ENCODE measurements at regions not wholly inside any gene's neighbourhood (a gene's known extent, or its start where the extent isn't known, plus 50 kb on each side); places are given as distances from the start of the nearest gene placed in this dataset.

DNA sequence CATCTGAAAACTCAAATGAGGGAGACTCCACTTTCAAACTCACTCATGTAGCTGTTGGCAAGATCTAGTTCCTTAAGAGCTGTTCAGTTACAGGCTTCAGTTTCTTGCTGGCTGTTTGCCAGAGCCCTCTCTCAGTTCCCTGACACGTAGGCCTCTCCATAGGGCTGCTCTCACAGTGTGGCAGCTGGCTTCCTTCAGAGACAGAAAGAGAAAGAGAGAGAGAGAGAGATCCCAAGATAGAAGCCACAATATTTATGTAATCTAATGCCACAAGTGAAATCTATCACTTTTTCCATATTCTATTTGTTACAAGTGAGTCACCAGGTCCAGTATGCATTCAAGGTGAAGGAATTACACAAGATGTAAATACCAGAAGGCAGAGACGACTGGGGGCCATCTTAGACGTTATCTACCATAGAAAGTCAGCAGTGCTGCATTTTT is 168.8 kb downstream of the RCN1 start:
- Histone ChIP-seq H4K91ac (ENCODE audit: insufficient read depth, low read depth, low read length) (no peak overlapping the region), H3K56ac (ENCODE audit: extremely low read depth, insufficient read depth, low read length) (no peak overlapping the region), H4K5ac (ENCODE audit: low read depth, low read length) (no peak overlapping the region), H3K9ac (ENCODE audit: low read depth, low read length) (no peak overlapping the region), H3K79me1 (ENCODE audit: low read depth in 1 of 2, low read length in 2 of 2) (no peaks in the 10 kb centered on the region), H3K4me3 (ENCODE audit: insufficient read depth, low read depth, low read length) (no peak overlapping the region), H3K4ac (ENCODE audit: low read depth, low read length) (no peak overlapping the region), H3K4me2 (ENCODE audit: low read depth, low read length) (no peak overlapping the region; the same call in 1 of the 2 replicates), H3K27ac (ENCODE audit: insufficient read depth, low read length) (no peak overlapping the region), H2AFZ (replicated peaks; ENCODE audit: low read length, poor library complexity) (no peak overlapping the region), H3K18ac (ENCODE audit: low read depth, low read length) (no peak overlapping the region), H2BK5ac (ENCODE audit: low read depth, low read length, poor library complexity, severe bottlenecking) (no peak overlapping the region), H3K27me3 (ENCODE audit: control insufficient read depth, insufficient read depth, low read length) (peaks cover 16% of the 10 kb centered on the region), H3K4me1 (ENCODE audit: control insufficient read depth, insufficient read depth, low read length) (no peaks in the 10 kb centered on the region), H2BK120ac (ENCODE audit: low read depth, low read length) (no peak overlapping the region), H4K8ac (ENCODE audit: low read depth in 2 of 2, low read length in 2 of 2) (no peak overlapping the region), H4K20me1 (ENCODE audit: insufficient read depth, low read length) (no peaks in the 10 kb centered on the region), H2BK20ac (ENCODE audit: low read depth, low read length) (no peak overlapping the region), H2AK9ac (replicated peaks; ENCODE audit: low read depth, low read length, poor library complexity) (no peak overlapping the region), H3K14ac (replicated peaks; ENCODE audit: low read depth, low read length) (no peak overlapping the region), H3K9me1 (ENCODE audit: insufficient read depth, low read length) (no peaks in the 10 kb centered on the region), H2BK15ac (ENCODE audit: low read depth, low read length) (no peak overlapping the region), H2AK5ac (ENCODE audit: low read depth, low read length) (no peak overlapping the region), H3K23ac (ENCODE audit: low read depth, low read length) (no peak overlapping the region), H3K36me3 (ENCODE audit: control insufficient read depth, insufficient read depth, low read length) (no peaks in the 10 kb centered on the region), H3K9me3 (ENCODE audit: control insufficient read depth, insufficient read depth, low read length) (no peaks in the 10 kb centered on the region; the same call in 1 of the 2 replicates)
- no TSS peak for BruUV-seq (replicated peaks)
- WGBS, 2 experiments (ENCODE audit: extremely low coverage in 2 of 2, insufficient read length in 1 of 2): no CpG with 5 or more reads among the region's 3 CpGs
- dilution Hi-C loops (cut with HindIII; ENCODE audit: low sequenced_read_pairs, unreplicated experiment) (no loop called here), intact Hi-C loops (cut with micrococcal nuclease) (no loop called here), in situ Hi-C loops (cut with MboI; ENCODE audit: low sequenced_read_pairs) (no loop called here)
- ChIA-PET CTCF (no interaction called here), POLR2A (ENCODE audit: unreplicated experiment) (no interaction called here)
- ATAC-seq (ENCODE audit: low read depth) (peak; percentile 84), DNase-seq (peak; percentile 87)
- TF ChIP-seq FOS (IDR thresholded peaks at IDR 0.05; ENCODE audit: low read depth, low read length) (peak; percentile 46; the same call in 1 of the 2 replicates), CEBPB (IDR thresholded peaks at IDR 0.05; ENCODE audit: low read depth, low read length) (peak; percentile 36; the same call in 1 of the 2 replicates), CHD1 (IDR thresholded peaks at IDR 0.05; ENCODE audit: low read depth, low read length) (no peak)
- TF ChIP-seq, protein P1, sequence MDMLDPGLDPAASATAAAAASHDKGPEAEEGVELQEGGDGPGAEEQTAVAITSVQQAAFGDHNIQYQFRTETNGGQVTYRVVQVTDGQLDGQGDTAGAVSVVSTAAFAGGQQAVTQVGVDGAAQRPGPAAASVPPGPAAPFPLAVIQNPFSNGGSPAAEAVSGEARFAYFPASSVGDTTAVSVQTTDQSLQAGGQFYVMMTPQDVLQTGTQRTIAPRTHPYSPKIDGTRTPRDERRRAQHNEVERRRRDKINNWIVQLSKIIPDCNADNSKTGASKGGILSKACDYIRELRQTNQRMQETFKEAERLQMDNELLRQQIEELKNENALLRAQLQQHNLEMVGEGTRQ (IDR thresholded peaks at IDR 0.05; ENCODE audit: low read depth, low read length): no peak

Data from IMR-90 (cell line).